ENCODE measurements at regions not wholly inside any gene's neighbourhood (a gene's known extent, or its start where the extent isn't known, plus 50 kb on each side); places are given as distances from the start of the nearest gene placed in this dataset.

- TF ChIP-seq, protein P1, sequence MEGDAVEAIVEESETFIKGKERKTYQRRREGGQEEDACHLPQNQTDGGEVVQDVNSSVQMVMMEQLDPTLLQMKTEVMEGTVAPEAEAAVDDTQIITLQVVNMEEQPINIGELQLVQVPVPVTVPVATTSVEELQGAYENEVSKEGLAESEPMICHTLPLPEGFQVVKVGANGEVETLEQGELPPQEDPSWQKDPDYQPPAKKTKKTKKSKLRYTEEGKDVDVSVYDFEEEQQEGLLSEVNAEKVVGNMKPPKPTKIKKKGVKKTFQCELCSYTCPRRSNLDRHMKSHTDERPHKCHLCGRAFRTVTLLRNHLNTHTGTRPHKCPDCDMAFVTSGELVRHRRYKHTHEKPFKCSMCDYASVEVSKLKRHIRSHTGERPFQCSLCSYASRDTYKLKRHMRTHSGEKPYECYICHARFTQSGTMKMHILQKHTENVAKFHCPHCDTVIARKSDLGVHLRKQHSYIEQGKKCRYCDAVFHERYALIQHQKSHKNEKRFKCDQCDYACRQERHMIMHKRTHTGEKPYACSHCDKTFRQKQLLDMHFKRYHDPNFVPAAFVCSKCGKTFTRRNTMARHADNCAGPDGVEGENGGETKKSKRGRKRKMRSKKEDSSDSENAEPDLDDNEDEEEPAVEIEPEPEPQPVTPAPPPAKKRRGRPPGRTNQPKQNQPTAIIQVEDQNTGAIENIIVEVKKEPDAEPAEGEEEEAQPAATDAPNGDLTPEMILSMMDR (conservative IDR thresholded peaks at IDR 0.05; ENCODE audit: low read depth, low read length) = peak; percentile 80
- TF ChIP-seq EZH2 (IDR thresholded peaks at IDR 0.05; ENCODE audit: borderline replicate concordance, low read depth, low read length, poor library complexity, severe bottlenecking) = no peak
Measured at GRCh38 chr6:90393232-90393884, 96.7 kb upstream of the BACH2 start.
